Keratinocyte (primary cell): ENCODE measurements at regions not wholly inside any gene's neighbourhood (a gene's known extent, or its start where the extent isn't known, plus 50 kb on each side); places are given as distances from the start of the nearest gene placed in this dataset.

Experiments used
- CTCF ChIP-seq, 3 experiments: IDR thresholded peaks in 1 of 3; conservative IDR thresholded peaks in 1 of 3; optimal IDR thresholded peaks in 1 of 3; 2 replicates in 2 of 3; 3 replicates in 1 of 3; pipeline versions ENCODE3 to v1.5.1; 2011; ENCODE audit warnings: low read length in 3 of 3, mild to moderate bottlenecking in 3 of 3, moderate library complexity in 2 of 3, control low read depth in 1 of 3, inconsistent platforms in 1 of 3; ENCODE audit not compliant: insufficient read depth in 2 of 3; ENCODE audit errors: extremely low read depth in 1 of 3
- EZH2 ChIP-seq: IDR thresholded peaks from one replicate; pipeline ENCODE4 v1.6.1; 2012; ENCODE audit warnings: inconsistent platforms, mild to moderate bottlenecking, low read length, moderate library complexity

DNA sequence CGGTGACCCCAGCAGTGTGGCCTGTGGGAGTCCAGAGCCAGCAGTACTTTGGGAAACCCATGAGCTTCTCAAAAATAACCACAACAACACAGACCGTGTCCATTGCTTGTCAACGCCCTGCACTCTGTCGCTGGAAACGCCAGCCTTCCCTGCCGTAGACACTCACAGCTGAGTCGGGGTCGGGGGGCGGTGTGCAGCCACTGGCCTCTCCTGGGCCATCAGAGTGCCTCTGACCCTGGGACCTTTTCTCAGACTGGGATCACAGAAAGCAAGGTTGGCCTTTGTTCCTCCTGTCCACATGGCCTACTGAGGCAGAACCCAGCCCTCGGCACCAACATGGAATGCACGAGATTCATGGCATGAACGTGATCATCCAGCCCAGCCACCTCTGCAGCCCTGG lies 95.7 kb downstream of the TUBA3C start:
- TF ChIP-seq CTCF (optimal IDR thresholded peaks at IDR 0.05 in 1 of 3, IDR thresholded peaks at IDR 0.05 in 1 of 3, conservative IDR thresholded peaks at IDR 0.05 in 1 of 3; ENCODE audit: extremely low read depth in 1 of 3, insufficient read depth in 2 of 3, low read length in 3 of 3) (no peak), EZH2 (no peak)
